ENCODE measurements at regions not wholly inside any gene's neighbourhood (a gene's known extent, or its start where the extent isn't known, plus 50 kb on each side); places are given as distances from the start of the nearest gene placed in this dataset.

DNA sequence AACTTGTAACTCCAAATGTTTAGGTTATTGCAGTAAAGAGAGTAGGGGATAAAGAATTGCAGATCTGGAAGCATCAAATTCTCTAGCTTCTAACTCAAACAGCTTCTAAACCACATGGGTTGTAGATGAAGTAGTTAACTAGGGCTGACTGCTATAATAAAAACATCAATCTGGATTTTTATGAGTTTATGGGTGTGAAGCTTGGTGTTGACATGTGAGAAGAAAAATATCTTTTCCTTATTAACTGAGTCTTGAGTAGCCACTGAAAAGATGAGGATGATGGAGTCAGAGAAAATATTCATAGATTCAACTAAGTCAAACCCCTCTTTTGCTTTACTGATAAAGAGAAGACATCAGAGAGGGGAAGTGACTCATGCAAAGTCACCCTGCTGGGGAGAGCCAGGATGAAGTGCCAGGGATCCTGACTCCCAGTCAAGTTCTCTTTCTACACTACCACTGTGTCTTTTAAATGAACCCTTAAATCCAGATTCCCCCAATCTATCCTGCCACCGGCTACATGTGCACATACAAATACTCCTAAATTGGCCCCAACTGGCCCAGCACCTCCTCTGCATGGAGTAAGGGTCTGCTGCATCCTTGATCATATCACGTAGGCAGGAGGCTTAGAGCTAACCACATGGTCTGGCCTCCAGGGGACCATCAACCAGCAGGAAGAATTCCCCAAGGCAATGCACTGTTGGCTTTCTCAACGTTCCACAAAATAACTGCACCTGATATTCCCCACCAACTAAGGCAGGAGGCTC, 264.0 kb upstream of the CCL2 start:
- H3K36me3 ChIP-seq (replicated peaks; ENCODE audit: insufficient read depth, low read length), result no peaks in the 10 kb centered on the region
- no peaks in the 10 kb centered on the region for H4K20me1 ChIP-seq (ENCODE audit: insufficient read depth, low read length)
- no peaks in the 10 kb centered on the region for H3F3A ChIP-seq (ENCODE audit: insufficient read depth, low read length)
- H3K4me2 ChIP-seq (ENCODE audit: low read depth, low read length), result no peak overlapping the region
- no peaks in the 10 kb centered on the region for H3K79me2 ChIP-seq (ENCODE audit: low read length)
- no peak overlapping the region for H2AFZ ChIP-seq (ENCODE audit: low read length)
- H3K4me3 ChIP-seq (ENCODE audit: low read length), result no peak overlapping the region
- DNase-seq, result no peak
- H3K4me1 ChIP-seq (ENCODE audit: low read length), result no peaks in the 10 kb centered on the region
- no peaks in the 10 kb centered on the region for H3K27me3 ChIP-seq (replicated peaks; ENCODE audit: insufficient read depth, low read length)
- no peak for TF ChIP-seq EZH2phosphoT487 (IDR thresholded peaks at IDR 0.05; ENCODE audit: low read length)
- TF ChIP-seq, protein P1, sequence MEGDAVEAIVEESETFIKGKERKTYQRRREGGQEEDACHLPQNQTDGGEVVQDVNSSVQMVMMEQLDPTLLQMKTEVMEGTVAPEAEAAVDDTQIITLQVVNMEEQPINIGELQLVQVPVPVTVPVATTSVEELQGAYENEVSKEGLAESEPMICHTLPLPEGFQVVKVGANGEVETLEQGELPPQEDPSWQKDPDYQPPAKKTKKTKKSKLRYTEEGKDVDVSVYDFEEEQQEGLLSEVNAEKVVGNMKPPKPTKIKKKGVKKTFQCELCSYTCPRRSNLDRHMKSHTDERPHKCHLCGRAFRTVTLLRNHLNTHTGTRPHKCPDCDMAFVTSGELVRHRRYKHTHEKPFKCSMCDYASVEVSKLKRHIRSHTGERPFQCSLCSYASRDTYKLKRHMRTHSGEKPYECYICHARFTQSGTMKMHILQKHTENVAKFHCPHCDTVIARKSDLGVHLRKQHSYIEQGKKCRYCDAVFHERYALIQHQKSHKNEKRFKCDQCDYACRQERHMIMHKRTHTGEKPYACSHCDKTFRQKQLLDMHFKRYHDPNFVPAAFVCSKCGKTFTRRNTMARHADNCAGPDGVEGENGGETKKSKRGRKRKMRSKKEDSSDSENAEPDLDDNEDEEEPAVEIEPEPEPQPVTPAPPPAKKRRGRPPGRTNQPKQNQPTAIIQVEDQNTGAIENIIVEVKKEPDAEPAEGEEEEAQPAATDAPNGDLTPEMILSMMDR (IDR thresholded peaks at IDR 0.05; ENCODE audit: low read length), result no peak
- TF ChIP-seq EZH2 (optimal IDR thresholded peaks at IDR 0.05; ENCODE audit: low read depth, low read length), result no peak
- H3K27ac ChIP-seq (ENCODE audit: low read length), result no peak overlapping the region
- no peaks in the 10 kb centered on the region for H3K9me2 ChIP-seq (replicated peaks; ENCODE audit: insufficient read depth, low read length)
- no peaks in the 10 kb centered on the region for H3K9me3 ChIP-seq (replicated peaks; ENCODE audit: insufficient read depth, low read length)
- no peak overlapping the region for H3K9ac ChIP-seq (ENCODE audit: low read length)

DNA sequence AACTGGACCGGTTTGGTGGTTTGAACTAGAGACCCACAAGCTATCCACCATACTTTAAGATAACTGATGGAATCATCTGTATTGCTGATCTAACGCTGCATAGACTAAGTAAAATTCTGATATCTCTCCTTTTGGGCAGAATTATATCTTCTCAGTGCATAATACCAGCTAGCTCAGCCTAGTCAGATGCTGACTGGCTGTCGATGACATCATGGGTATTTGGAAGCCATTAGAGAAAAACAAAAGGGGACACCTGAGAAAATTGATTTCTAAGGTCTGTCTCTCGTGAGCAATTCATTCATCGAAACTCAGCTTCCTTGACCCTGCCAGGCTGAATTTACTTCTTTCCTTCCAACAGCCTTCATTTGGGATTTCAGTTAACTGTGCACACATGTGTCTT, 263.0 kb upstream of the CCL2 start:
- Histone ChIP-seq H3K27me3 (replicated peaks; ENCODE audit: insufficient read depth, low read length) (no peaks in the 10 kb centered on the region), H3K9me2 (replicated peaks; ENCODE audit: insufficient read depth, low read length) (no peaks in the 10 kb centered on the region), H2AFZ (ENCODE audit: low read length) (no peak overlapping the region), H3F3A (ENCODE audit: insufficient read depth, low read length) (no peaks in the 10 kb centered on the region), H3K36me3 (replicated peaks; ENCODE audit: insufficient read depth, low read length) (no peaks in the 10 kb centered on the region), H3K9ac (ENCODE audit: low read length) (no peak overlapping the region), H3K4me3 (ENCODE audit: low read length) (no peak overlapping the region), H3K27ac (ENCODE audit: low read length) (no peak overlapping the region), H3K4me2 (ENCODE audit: low read depth, low read length) (no peak overlapping the region), H3K79me2 (ENCODE audit: low read length) (no peaks in the 10 kb centered on the region), H3K9me3 (replicated peaks; ENCODE audit: insufficient read depth, low read length) (no peaks in the 10 kb centered on the region), H3K4me1 (ENCODE audit: low read length) (no peaks in the 10 kb centered on the region), H4K20me1 (ENCODE audit: insufficient read depth, low read length) (no peaks in the 10 kb centered on the region)
- DNase-seq, result no peak
- no peak for TF ChIP-seq EZH2phosphoT487 (IDR thresholded peaks at IDR 0.05; ENCODE audit: low read length)
- TF ChIP-seq, protein P1 (IDR thresholded peaks at IDR 0.05; ENCODE audit: low read length), result no peak
- TF ChIP-seq EZH2 (optimal IDR thresholded peaks at IDR 0.05; ENCODE audit: low read depth, low read length), result no peak

DNA sequence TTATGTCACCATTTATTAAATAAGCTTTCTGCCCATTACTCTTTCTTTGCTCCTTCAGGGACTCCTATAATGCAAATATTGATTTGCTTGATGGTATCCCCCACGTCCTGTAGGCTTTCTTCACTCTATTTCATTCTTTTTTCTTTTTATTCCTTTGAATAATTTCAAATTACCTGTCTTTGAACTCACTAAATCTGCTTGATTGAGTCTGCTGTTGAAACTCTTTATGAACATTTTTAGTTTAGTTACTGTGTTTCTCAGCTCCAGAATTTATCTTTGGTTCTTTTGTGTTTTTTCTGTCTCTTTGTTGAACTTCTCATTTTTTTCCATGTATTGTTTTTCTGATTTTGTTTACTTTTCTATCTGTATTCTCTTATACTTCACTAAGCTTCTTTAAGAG, 254.4 kb upstream of the CCL2 start:
- no peaks in the 10 kb centered on the region for H3K36me3 ChIP-seq (replicated peaks; ENCODE audit: insufficient read depth, low read length)
- H3K9ac ChIP-seq (ENCODE audit: low read length), result no peak overlapping the region
- no peak for TF ChIP-seq EZH2 (optimal IDR thresholded peaks at IDR 0.05; ENCODE audit: low read depth, low read length)
- TF ChIP-seq, protein P1 (IDR thresholded peaks at IDR 0.05; ENCODE audit: low read length), result no peak
- no peak for TF ChIP-seq EZH2phosphoT487 (IDR thresholded peaks at IDR 0.05; ENCODE audit: low read length)
- H3K27me3 ChIP-seq (replicated peaks; ENCODE audit: insufficient read depth, low read length), result no peaks in the 10 kb centered on the region
- H3K9me3 ChIP-seq (replicated peaks; ENCODE audit: insufficient read depth, low read length), result no peaks in the 10 kb centered on the region
- H3K9me2 ChIP-seq (replicated peaks; ENCODE audit: insufficient read depth, low read length), result no peaks in the 10 kb centered on the region
- H3K4me2 ChIP-seq (ENCODE audit: low read depth, low read length), result no peak overlapping the region
- no peak for DNase-seq
- no peaks in the 10 kb centered on the region for H3K4me1 ChIP-seq (ENCODE audit: low read length)
- H3K4me3 ChIP-seq (ENCODE audit: low read length), result no peak overlapping the region
- no peak overlapping the region for H3K27ac ChIP-seq (ENCODE audit: low read length)
- H4K20me1 ChIP-seq (ENCODE audit: insufficient read depth, low read length), result no peaks in the 10 kb centered on the region
- H2AFZ ChIP-seq (ENCODE audit: low read length), result no peak overlapping the region
- H3F3A ChIP-seq (ENCODE audit: insufficient read depth, low read length), result no peaks in the 10 kb centered on the region
- H3K79me2 ChIP-seq (ENCODE audit: low read length), result no peaks in the 10 kb centered on the region

All from MM.1S (cell line).